ENCODE measurements at regions not wholly inside any gene's neighbourhood (a gene's known extent, or its start where the extent isn't known, plus 50 kb on each side); places are given as distances from the start of the nearest gene placed in this dataset.

- Histone ChIP-seq H3K4me2 (ENCODE audit: insufficient read depth, low read length) (no peak overlapping the region), H3K9ac (replicated peaks; ENCODE audit: extremely low read depth, insufficient read depth, low read length) (no peak overlapping the region), H3K4me3 (replicated peaks in 1 of 3; ENCODE audit: insufficient read depth in 1 of 3, low read depth in 1 of 3, low read length in 3 of 3) (no peak overlapping the region), H4K20me1 (replicated peaks; ENCODE audit: control insufficient read depth, extremely low read depth, insufficient read depth, low read length) (no peaks in the 10 kb centered on the region), H3K27ac (ENCODE audit: insufficient read depth, low read depth, low read length) (no peak overlapping the region), H3K9me1 (replicated peaks; ENCODE audit: control insufficient read depth, extremely low read depth, insufficient read depth, low read length) (no peaks in the 10 kb centered on the region), H3K36me3 (ENCODE audit: control insufficient read depth in 2 of 2, extremely low read depth in 1 of 2, insufficient read depth in 2 of 2, low read length in 2 of 2) (no peaks in the 10 kb centered on the region), H3K79me2 (ENCODE audit: control insufficient read depth, insufficient read depth, low read length) (no peaks in the 10 kb centered on the region), H3K9me3 (replicated peaks; ENCODE audit: control insufficient read depth, insufficient read depth, low read length) (no peaks in the 10 kb centered on the region), H3K27me3 (ENCODE audit: control insufficient read depth in 2 of 2, insufficient read depth in 2 of 2, low read length in 2 of 2) (no peaks in the 10 kb centered on the region), H2AFZ (ENCODE audit: low read depth, low read length) (no peak overlapping the region), H3K4me1 (ENCODE audit: control insufficient read depth, extremely low read depth, insufficient read depth, low read length) (no peaks in the 10 kb centered on the region)
- ChIA-PET CTCF (no interaction called here), POLR2A (no interaction called here)
- BruUV-seq (replicated peaks) = no TSS peak
- intact Hi-C loops (cut with micrococcal nuclease) = no loop called here
- dilution Hi-C loops (cut with MboI; ENCODE audit: extremely low pct_ligation_motif_present, low sequenced_read_pairs) = no loop called here
- DNase-seq (ENCODE audit: low read depth, low spot score) = no peak
- TF ChIP-seq JUN (IDR thresholded peaks at IDR 0.05; ENCODE audit: borderline replicate concordance, insufficient read depth, insufficient read length, low read depth) (no peak), FOS (IDR thresholded peaks at IDR 0.05; ENCODE audit: borderline replicate concordance, insufficient read depth, low read length) (no peak), CTCF (IDR thresholded peaks at IDR 0.05; ENCODE audit: extremely low read depth in 1 of 2, insufficient read depth in 1 of 2, low read depth in 1 of 2, low read length in 2 of 2) (no peak), MYC (IDR thresholded peaks at IDR 0.05; ENCODE audit: low read depth, low read length) (no peak), POLR2A (IDR thresholded peaks at IDR 0.05; ENCODE audit: low read depth, low read length) (no peak), POLR2AphosphoS5 (IDR thresholded peaks at IDR 0.05; ENCODE audit: insufficient read depth, low read depth, low read length) (no peak), MAX (IDR thresholded peaks at IDR 0.05; ENCODE audit: insufficient read depth, insufficient read length) (no peak), GATA2 (IDR thresholded peaks at IDR 0.05; ENCODE audit: insufficient read depth, insufficient read length, low read depth, low read length) (no peak), EZH2 (IDR thresholded peaks at IDR 0.05; ENCODE audit: borderline replicate concordance, low read depth, low read length, severe bottlenecking) (no peak)
- no peak for FAIRE-seq
These were observed 159.7 kb upstream of the SKOR2 start for GRCh38 chr18:47411159-47411558.
